ENCODE measurements at regions not wholly inside any gene's neighbourhood (a gene's known extent, or its start where the extent isn't known, plus 50 kb on each side); places are given as distances from the start of the nearest gene placed in this dataset.
"Not testable (repeated sequence)": the region's sequence is repeated elsewhere in the genome, so short reads cannot be mapped to it uniquely, and the experiment has no call there.

DNA sequence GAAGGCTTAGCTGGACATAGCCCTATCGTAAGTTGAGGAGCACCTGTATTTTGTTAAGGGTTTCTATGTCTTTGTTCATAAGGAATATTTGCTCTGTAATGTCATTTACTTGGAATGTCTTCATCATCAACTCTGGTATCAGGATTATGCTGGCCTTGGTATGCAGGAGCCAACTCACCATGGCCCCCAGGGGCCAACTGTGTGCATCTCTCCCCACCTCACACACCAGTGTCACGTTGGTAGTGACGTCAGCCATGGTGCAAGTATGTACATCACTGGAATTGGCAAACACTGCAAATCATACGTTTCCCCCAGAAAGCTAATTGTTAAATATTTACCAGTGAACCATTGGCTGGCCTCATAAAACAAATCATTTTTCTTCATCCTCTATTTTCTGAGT is 70.8 kb downstream of the YTHDF1 start:
- no peak for TF ChIP-seq TAF1 (IDR thresholded peaks at IDR 0.05; ENCODE audit: borderline replicate concordance, low read depth, low read length)
- no peak for TF ChIP-seq POLR2AphosphoS5 (IDR thresholded peaks at IDR 0.05; ENCODE audit: low read depth, low read length)
- no peak for TF ChIP-seq POLR2A (IDR thresholded peaks at IDR 0.05; ENCODE audit: low read depth, low read length)

DNA sequence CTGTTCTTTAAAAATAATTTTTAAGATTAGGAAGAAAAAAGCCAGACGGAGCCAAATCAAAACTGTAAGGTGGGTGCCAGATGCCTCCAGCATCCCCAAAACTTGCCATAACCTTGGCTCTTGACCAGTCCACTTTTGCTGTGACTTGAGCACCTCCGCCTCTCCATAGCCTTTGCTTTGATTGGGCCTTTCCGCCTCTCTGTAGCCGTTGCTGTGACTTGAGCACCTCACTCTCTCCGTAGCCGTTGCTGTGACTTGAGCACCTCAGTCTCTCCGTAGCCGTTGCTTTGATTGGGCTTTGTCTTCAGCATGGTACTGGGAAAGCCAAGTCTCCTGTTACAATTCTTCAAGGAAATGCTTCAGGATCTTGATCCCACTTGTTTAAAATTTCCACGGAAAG is 73.0 kb downstream of the YTHDF1 start:
- DNase-seq (ENCODE audit: insufficient read length) = no peak
- TF ChIP-seq POLR2A (IDR thresholded peaks at IDR 0.05; ENCODE audit: low read depth, low read length) (no peak), TAF1 (IDR thresholded peaks at IDR 0.05; ENCODE audit: borderline replicate concordance, low read depth, low read length) (no peak), POLR2AphosphoS5 (IDR thresholded peaks at IDR 0.05; ENCODE audit: low read depth, low read length) (no peak)
- no peak for FAIRE-seq

More for the DNA sequence above, 70.8 kb downstream of the YTHDF1 start:
- FAIRE-seq (no peak), DNase-seq (ENCODE audit: insufficient read length) (no peak)

DNA sequence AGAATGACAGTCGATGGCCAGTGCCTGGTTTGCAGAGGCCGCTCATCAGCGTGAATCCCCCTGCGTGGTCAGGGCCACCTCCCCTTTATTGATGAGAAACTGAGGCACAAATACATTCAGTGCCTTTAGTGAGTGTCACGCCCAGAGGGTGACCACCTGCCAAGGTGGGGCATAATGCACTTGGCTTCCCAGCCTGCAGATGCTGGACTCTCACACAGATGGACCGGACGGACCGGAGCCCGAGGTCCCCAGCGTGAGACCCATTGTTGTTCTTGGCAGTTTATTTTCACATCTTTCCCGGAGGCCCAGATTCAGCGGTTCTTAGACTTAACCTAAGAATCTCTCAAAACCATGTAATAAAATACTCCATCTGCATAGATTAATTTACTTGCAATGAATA is 74.4 kb downstream of the YTHDF1 start:
- FAIRE-seq (no peak), DNase-seq (ENCODE audit: insufficient read length) (no peak)
- TF ChIP-seq POLR2AphosphoS5 (IDR thresholded peaks at IDR 0.05; ENCODE audit: low read depth, low read length) (no peak), TAF1 (IDR thresholded peaks at IDR 0.05; ENCODE audit: borderline replicate concordance, low read depth, low read length) (no peak), POLR2A (IDR thresholded peaks at IDR 0.05; ENCODE audit: low read depth, low read length) (no peak)

DNA sequence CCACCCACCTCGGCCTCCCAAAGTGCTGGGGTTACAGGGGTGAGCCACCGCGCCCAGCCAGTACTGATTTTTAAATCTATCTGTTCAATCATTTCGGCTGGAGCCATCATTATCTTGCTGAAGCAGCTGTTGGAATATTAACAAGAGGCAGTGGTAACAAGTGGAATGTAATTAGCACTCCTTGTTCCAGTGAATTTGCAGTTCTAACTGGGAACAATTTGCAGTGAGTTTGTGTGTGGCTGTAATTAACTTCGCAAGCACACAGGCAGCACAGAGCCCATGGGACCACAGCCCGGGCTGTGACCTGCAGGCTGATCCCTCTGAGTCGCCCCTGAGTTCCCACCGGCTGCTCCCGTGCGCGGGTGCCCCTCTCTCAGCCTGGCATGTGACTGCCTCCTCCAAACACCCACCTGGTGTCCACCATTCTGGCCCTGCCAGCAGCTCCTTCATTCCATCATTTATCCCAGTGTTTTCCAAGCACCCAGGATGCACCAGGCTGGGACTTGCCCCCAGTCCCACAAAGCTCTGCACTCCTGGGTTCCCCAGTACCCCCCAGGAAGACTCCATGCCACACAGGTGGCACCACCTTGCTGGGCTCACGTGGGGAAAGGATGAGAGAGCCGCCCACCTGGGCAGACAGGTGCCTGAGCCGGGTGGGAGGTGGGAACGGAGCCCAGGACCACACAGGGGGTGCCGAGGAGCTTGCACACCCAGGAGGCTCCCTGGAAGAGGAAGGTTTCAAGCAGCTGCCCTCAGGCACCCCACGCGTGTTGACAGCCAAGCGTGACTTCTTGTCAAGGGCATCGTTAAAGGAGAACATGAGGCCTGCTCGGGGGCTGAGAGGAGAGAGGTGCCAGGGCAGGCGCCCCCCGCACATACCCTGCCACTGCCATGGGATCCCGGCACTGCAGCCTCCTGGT is 75.2 kb downstream of the YTHDF1 start:
- TF ChIP-seq POLR2A (IDR thresholded peaks at IDR 0.05; ENCODE audit: low read depth, low read length) (no peak), POLR2AphosphoS5 (IDR thresholded peaks at IDR 0.05; ENCODE audit: low read depth, low read length) (no peak), TAF1 (IDR thresholded peaks at IDR 0.05; ENCODE audit: borderline replicate concordance, low read depth, low read length) (no peak)
- no peak for FAIRE-seq
- no peak for DNase-seq (ENCODE audit: insufficient read length)

DNA sequence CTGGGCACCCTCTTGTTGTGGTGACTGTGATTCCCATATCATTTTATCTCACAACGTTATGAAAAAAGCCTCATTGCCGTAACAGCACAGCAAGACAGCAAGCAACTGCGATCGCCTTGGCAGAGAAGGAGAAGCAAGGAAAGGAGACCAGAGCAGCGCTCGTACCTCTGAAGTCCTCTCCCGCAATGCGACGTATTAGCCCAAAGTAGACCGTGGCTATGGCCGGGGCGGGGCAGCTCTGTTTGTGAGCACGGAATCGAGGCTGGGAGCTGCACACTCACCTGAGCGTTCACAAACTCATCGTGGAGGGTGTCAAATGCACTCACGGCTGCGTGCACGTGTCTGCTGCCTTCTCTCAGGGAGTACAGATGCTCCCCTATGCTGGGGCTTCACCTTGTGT is 76.1 kb downstream of the YTHDF1 start:
- FAIRE-seq (no peak), DNase-seq (ENCODE audit: insufficient read length) (no peak)
- TF ChIP-seq POLR2AphosphoS5 (IDR thresholded peaks at IDR 0.05; ENCODE audit: low read depth, low read length) = no peak
- TF ChIP-seq POLR2A (IDR thresholded peaks at IDR 0.05; ENCODE audit: low read depth, low read length) = no peak
- no peak for TF ChIP-seq TAF1 (IDR thresholded peaks at IDR 0.05; ENCODE audit: borderline replicate concordance, low read depth, low read length)

DNA sequence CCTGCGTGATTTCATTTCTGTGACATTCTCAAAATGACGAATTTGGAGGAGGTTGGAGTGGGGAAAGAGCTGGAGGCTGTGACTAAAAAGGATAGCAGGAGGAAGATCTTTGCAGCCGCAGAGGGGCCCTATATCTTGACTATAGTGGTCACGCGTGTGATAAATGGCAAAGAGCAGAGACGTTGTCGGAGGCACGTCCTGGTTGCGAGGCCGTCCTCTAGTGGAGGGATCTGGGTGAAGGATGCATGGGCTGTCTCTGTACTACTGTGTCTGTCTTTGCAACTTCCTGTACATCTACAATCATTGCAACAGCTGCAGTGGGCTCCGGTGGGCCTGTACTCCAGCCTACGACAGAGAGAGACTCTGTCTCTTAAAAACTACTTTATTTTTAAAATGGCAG is 76.6 kb downstream of the YTHDF1 start:
- FAIRE-seq (no peak), DNase-seq (ENCODE audit: insufficient read length) (no peak)
- TF ChIP-seq POLR2A (IDR thresholded peaks at IDR 0.05; ENCODE audit: low read depth, low read length) (no peak), POLR2AphosphoS5 (IDR thresholded peaks at IDR 0.05; ENCODE audit: low read depth, low read length) (no peak)

DNA sequence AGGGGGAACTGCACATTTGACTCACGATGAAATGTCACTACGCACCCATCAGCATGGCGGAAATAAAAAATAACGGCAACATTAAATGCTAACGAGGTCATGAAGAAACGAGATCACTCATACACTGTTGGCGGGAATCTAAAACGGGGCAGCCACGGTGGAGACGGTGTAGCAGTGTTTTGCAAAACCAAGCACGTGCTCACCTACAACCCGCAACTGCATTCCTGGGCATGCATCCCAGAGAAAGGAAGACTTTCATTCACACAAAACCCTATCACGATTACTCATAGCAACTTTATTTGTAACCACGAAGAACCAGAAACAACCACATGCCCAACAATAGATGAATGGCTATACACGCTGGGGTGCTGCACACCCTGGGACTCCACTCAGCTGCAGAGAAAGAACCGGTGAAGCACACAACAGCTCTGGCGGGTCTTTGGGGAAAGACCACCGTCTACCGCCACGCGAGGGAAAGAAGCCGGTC is 77.0 kb downstream of the YTHDF1 start:
- TF ChIP-seq POLR2AphosphoS5 (IDR thresholded peaks at IDR 0.05; ENCODE audit: low read depth, low read length) (no peak), TAF1 (IDR thresholded peaks at IDR 0.05; ENCODE audit: borderline replicate concordance, low read depth, low read length) (no peak), POLR2A (IDR thresholded peaks at IDR 0.05; ENCODE audit: low read depth, low read length) (no peak)
- FAIRE-seq = no peak

DNA sequence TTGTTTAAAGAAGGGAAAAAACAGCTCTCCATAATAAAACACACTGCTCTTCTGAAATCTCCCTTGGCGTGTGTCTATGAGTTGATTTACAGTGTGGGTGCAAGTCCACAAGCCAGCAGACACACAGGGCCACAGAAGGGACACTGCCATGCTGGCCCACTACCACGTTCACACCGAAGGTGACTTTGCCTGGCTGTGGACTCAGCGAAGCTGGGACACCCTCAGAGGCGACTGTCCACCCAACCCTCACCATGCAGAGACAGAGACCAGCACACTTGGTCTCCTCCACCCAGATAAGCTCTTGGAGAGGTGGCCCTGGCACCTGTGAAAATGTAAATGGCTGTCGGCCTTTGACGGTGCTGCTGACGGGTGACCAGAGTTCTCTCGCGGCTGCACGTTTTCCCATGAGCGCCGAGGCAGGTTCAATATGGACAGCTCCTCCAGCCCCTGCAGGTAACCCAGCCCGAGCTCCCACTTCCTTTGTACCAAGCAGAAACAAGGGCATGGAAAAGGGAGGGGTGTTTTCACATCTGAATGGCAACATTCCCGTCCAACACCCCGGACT is 78.0 kb downstream of the YTHDF1 start:
- no peak for DNase-seq (ENCODE audit: insufficient read length)
- TF ChIP-seq POLR2A (IDR thresholded peaks at IDR 0.05; ENCODE audit: low read depth, low read length) = no peak
- TF ChIP-seq TAF1 (IDR thresholded peaks at IDR 0.05; ENCODE audit: borderline replicate concordance, low read depth, low read length) = no peak
- no peak for TF ChIP-seq POLR2AphosphoS5 (IDR thresholded peaks at IDR 0.05; ENCODE audit: low read depth, low read length)
- FAIRE-seq = no peak

More for the DNA sequence above, 77.0 kb downstream of the YTHDF1 start:
- no peak for DNase-seq (ENCODE audit: insufficient read length)

DNA sequence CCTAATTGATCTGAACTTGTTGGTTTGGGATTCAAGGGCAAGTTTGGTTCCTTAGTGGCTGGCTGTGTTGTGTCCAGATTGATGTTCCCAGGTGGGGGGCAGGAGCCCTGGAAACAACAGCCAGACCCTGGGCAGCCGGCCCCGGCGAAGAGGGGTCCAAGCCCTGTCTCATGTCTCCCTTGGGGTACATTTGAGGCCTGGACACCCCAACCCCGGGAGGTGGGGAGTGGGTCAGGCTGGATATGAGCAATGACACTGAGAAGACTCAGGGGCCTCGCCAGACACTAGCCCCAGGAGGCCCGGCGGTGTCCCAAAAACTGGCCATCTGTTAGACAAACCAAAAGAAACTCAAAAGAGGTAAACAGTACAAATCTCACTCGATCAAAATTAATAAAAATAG is 79.6 kb downstream of the YTHDF1 start:
- DNase-seq (ENCODE audit: insufficient read length) = no peak
- FAIRE-seq = no peak
- TF ChIP-seq TAF1 (IDR thresholded peaks at IDR 0.05; ENCODE audit: borderline replicate concordance, low read depth, low read length) = no peak
- no peak for TF ChIP-seq POLR2A (IDR thresholded peaks at IDR 0.05; ENCODE audit: low read depth, low read length)
- TF ChIP-seq POLR2AphosphoS5 (IDR thresholded peaks at IDR 0.05; ENCODE audit: low read depth, low read length) = no peak

DNA sequence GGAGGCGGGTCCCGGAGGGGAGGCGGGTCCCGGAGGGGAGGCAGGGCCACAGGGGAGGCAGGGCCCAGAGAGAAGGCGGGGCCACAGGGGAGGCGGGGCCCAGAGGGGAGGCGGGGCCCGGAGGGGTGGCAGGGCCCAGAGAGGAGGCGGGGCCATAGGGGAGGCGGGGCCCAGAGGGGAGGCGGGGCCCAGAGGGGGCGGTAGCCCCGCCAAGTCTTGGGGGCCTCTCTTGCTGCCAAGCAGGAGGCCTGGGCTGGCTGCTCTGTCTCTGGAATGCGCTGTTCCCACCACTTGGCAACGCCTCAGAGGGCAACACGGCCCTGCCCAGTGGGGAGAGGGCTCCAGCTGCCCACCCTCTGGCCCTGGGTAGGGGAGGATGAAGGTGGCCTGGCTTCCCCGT is 80.5 kb downstream of the YTHDF1 start:
- FAIRE-seq (no peak), DNase-seq (ENCODE audit: insufficient read length) (no peak)
- TF ChIP-seq POLR2A (IDR thresholded peaks at IDR 0.05; ENCODE audit: low read depth, low read length) = no peak
- TF ChIP-seq POLR2AphosphoS5 (IDR thresholded peaks at IDR 0.05; ENCODE audit: low read depth, low read length) = no peak
- TF ChIP-seq TAF1 (IDR thresholded peaks at IDR 0.05; ENCODE audit: borderline replicate concordance, low read depth, low read length) = no peak

DNA sequence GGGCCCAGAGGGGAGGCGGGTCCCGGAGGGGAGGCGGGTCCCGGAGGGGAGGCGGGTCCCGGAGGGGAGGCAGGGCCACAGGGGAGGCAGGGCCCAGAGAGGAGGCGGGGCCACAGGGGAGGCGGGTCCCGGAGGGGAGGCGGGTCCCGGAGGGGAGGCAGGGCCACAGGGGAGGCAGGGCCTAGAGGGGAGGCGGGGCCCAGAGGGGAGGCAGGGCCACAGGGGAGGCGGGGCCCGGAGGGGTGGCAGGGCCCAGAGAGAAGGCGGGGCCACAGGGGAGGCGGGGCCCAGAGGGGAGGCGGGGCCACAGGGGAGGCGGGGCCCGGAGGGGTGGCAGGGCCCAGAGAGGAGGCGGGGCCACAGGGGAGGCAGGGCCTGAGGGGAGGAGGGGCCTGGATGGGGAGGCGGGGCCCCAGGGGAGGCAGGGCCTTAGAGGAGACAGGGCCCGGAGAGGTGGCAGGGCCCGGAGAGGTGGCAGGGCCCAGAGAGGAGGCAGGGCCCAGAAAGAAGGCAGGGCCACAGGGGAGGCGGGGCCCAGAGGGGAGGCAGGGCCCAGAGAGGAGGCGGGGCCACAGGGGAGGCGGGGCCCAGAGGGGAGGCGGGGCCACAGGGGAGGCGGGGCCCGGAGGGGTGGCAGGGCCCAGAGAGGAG is 81.1 kb downstream of the YTHDF1 start:
- not testable (repeated sequence) for DNase-seq (ENCODE audit: insufficient read length); FAIRE-seq

DNA sequence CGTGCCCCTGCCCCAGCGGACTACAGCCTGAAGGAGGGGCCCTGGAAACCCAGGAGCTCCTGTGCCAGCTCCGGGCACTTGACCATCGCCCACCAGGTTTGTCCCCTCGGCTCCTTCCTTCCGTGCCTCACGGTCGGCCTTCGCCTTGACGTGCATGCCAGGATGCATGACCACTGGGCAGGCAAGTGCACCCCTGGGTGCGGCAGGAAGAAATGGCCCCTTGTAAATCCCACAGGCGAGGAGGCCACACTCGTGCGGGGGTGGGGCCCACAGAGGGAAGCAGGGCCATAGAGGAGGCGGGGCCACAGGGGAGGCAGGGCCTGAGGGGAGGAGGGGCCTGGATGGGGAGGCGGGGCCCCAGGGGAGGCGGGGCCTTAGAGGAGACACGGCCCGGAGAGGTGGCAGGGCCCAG is 81.7 kb downstream of the YTHDF1 start:
- TF ChIP-seq POLR2A (IDR thresholded peaks at IDR 0.05; ENCODE audit: low read depth, low read length) (no peak), POLR2AphosphoS5 (IDR thresholded peaks at IDR 0.05; ENCODE audit: low read depth, low read length) (no peak), TAF1 (IDR thresholded peaks at IDR 0.05; ENCODE audit: borderline replicate concordance, low read depth, low read length) (no peak)
- FAIRE-seq (no peak), DNase-seq (ENCODE audit: insufficient read length) (no peak)
